ENCODE measurements at regions not wholly inside any gene's neighbourhood (a gene's known extent, or its start where the extent isn't known, plus 50 kb on each side); places are given as distances from the start of the nearest gene placed in this dataset.

DNA sequence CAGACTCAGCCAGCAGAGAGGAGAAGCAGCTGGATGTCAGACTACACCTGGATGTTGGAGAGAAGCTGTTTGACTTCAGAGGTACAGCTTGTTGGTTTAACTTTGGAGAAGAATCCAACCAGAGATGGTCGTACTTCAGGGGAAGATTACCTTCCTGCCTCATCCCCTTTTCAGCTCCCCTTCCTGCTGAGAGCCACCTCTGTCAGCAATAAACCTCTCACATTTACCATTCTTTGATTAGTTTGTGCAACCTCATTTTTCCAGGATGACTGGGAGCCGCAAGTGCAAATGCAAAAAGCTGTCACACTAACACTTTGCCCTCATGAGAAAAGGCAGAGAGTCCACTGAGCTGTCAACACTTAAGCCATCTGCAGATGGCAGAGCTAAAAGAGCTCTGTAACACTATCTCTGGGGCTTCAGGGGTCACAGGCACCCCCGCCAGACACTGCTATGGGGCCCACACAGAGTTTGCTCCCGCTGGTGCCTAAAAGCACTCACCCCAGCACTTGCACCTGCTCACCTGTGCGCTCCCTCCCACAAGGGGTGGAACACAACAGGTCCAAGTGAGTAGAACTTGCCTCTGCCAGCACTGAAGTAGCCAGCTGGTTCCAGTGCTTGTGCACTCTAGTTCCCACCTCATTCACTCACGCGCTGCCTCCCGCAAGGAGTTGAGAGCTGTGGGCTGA, 391.7 kb downstream of the METTL4 start:
- H3K4me3 ChIP-seq (ENCODE audit: low read depth, low read length) = no peak overlapping the region
- TF ChIP-seq, protein P1, sequence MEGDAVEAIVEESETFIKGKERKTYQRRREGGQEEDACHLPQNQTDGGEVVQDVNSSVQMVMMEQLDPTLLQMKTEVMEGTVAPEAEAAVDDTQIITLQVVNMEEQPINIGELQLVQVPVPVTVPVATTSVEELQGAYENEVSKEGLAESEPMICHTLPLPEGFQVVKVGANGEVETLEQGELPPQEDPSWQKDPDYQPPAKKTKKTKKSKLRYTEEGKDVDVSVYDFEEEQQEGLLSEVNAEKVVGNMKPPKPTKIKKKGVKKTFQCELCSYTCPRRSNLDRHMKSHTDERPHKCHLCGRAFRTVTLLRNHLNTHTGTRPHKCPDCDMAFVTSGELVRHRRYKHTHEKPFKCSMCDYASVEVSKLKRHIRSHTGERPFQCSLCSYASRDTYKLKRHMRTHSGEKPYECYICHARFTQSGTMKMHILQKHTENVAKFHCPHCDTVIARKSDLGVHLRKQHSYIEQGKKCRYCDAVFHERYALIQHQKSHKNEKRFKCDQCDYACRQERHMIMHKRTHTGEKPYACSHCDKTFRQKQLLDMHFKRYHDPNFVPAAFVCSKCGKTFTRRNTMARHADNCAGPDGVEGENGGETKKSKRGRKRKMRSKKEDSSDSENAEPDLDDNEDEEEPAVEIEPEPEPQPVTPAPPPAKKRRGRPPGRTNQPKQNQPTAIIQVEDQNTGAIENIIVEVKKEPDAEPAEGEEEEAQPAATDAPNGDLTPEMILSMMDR (conservative IDR thresholded peaks at IDR 0.05; ENCODE audit: low read depth, low read length) = no peak
- no peak for DNase-seq (ENCODE audit: low read depth)

DNA sequence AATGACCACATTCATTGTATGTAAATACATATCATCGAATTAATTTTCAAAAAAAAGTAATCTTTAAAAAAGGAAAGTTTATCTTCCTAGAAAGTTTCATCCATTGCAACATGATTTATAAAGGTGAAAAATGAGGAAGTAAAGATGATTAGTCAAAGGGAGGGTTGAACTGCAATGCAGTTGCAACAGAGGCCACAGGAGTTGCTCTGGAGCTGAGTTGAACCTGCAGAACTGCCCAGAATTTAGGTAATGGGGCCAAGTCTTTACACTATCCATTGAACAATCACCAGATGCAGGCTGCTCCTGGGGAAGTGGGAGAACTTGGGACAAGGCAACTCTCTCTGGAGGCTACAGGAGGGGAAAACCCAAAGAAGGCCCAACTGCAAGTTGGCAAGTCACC, 390.7 kb downstream of the METTL4 start:
- DNase-seq (ENCODE audit: low read depth) = no peak
- TF ChIP-seq, protein P1 (conservative IDR thresholded peaks at IDR 0.05; ENCODE audit: low read depth, low read length) = no peak
- H3K4me3 ChIP-seq (ENCODE audit: low read depth, low read length) = no peak overlapping the region

DNA sequence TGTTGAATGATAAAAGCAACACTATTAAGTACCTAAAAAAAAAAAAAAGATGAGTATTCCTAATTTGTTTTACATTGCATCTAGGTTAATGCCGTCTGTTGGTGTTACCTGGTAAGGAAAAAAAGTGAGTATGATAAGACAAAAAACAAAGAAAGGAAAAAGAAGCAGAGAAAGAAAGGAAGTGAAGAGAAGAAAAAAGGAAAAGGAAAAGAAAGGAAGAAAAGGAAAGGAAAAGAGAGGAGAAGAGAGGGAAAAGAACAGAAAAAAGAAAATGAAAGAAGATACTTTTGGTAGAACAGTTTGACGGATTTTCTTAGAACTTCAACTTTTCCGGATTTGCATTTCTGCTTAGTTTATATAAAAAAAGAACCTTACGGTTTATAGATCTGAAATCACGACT, 387.9 kb downstream of the METTL4 start:
- DNase-seq (ENCODE audit: low read depth) = no peak
- TF ChIP-seq, protein P1 (conservative IDR thresholded peaks at IDR 0.05; ENCODE audit: low read depth, low read length) = no peak
- no peak overlapping the region for H3K4me3 ChIP-seq (ENCODE audit: low read depth, low read length)

DNA sequence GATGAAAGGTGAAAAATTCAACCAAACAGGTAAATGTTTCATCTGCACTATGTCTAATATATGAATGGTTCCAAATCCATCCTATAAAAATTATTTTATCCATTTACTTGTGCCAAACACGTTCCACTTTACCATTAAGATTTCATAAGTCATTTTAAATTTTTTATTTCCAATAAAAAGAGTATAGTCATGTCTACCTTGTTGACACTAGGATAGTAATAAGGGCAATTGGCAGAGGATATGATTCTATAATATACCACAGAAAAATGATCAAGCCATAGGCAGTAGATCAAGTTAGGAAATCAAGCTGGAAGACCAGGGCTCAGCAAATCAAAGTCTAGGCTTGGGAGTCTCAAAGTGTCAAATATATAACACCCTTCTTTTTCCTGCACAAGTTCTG, 384.3 kb downstream of the METTL4 start:
- no peak overlapping the region for H3K4me3 ChIP-seq (ENCODE audit: low read depth, low read length)
- TF ChIP-seq, protein P1 (conservative IDR thresholded peaks at IDR 0.05; ENCODE audit: low read depth, low read length) = no peak
- no peak for DNase-seq (ENCODE audit: low read depth)

DNA sequence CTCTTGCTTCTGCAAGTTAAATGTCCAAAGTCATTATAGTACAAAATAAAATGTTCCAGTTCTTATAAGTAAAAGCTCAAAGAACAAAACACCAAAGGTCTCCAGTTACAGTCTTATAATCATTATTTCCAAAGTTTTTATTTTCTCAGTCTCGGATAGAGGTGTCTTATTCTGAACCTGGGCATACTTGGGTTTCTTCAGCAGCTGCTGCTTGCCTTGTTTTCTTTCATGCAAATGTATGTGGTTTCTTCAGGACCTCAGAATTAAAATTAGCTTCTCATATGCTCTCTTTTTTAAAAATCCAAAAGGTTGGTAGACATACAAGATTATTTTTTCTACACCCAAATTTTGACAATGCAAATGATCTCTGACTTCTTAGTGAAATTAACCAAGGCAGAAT, 383.0 kb downstream of the METTL4 start:
- TF ChIP-seq, protein P1 (conservative IDR thresholded peaks at IDR 0.05; ENCODE audit: low read depth, low read length) = no peak
- H3K4me3 ChIP-seq (ENCODE audit: low read depth, low read length) = no peak overlapping the region
- no peak for DNase-seq (ENCODE audit: low read depth)

DNA sequence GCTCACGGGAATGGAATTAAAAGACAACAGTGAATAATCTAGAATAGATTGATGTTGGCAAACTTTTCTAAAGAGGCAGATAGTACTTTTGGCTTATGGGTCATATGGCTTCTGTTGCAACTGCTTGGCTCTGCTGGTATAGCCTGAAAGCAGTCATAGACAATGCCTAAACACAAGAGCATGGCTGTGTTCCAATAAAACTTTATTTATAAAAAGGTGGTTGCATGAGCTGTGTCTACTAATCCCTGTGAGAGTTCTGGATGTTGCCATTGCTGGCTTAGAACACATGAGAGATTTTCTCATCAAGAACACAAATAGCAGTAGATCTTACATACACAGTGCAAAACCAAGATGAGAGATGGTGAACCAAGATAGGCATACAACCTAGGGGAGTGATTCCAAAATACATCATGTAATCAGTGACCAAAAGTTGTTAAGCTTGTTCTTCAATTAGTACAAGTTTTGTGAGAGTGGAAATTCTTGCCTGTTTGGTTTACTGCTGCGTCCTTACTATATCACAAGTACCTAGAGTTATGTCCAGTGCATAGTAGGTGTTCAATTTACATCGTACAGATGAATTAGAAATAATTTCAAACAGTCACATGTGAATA, 380.0 kb downstream of the METTL4 start:
- TF ChIP-seq, protein P1 (conservative IDR thresholded peaks at IDR 0.05; ENCODE audit: low read depth, low read length) = no peak
- DNase-seq (ENCODE audit: low read depth) = no peak
- H3K4me3 ChIP-seq (ENCODE audit: low read depth, low read length) = no peak overlapping the region

DNA sequence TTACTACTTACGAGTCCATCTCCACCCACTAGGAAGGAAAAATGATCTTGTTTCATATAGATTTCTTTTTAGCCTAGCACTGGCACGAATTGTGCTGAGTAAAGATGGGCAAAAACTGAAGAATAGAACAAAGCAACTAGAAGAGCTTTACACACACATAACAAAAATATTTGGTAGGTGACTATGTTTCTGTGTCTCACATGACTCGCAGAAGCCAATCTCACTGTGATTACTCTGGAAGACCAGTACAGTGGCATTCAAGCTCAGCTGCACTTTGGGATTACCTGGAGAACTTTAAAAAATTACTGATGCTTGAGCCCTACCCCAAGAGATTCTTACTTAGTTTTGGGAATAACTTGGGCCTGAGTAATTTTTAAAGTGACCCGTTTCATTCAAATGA, 378.7 kb downstream of the METTL4 start:
- H3K4me3 ChIP-seq (ENCODE audit: low read depth, low read length) = no peak overlapping the region
- TF ChIP-seq, protein P1 (conservative IDR thresholded peaks at IDR 0.05; ENCODE audit: low read depth, low read length) = no peak
- no peak for DNase-seq (ENCODE audit: low read depth)

Data from choroid plexus epithelial cell (primary cell).